HG02938 (cell line): ENCODE measurements at regions not wholly inside any gene's neighbourhood (a gene's known extent, or its start where the extent isn't known, plus 50 kb on each side); places are given as distances from the start of the nearest gene placed in this dataset.
A peak's percentile ranks its signal among the peaks of the same experiment; 100 is the strongest.

Experiments used
- ATAC-seq: cut with Tn5 transposase; IDR thresholded peaks from one replicate; pipeline ENCODE4 v1.9.1; 2021; ENCODE audit warnings: mild to moderate bottlenecking, moderate library complexity; ENCODE audit not compliant: unreplicated experiment

DNA sequence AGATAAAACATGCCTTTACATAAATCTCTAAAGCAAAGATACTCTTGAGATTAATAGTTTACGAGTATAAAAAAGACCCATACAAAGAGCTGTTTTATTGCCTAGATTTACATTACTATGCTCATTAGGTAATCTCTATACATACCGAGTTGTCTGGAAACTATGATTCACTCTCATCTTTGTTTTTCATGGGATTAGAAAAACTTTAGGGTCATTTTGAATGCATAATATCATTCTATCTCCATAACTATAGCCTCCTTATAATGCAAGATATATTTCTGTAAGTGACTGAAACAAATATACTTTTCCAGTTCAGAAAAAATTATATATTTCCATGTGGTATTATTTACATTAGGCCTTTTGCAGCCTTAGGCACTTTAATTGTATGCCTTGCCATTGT, 1088.7 kb upstream of the ARRDC3 start:
- ATAC-seq = no peak

DNA sequence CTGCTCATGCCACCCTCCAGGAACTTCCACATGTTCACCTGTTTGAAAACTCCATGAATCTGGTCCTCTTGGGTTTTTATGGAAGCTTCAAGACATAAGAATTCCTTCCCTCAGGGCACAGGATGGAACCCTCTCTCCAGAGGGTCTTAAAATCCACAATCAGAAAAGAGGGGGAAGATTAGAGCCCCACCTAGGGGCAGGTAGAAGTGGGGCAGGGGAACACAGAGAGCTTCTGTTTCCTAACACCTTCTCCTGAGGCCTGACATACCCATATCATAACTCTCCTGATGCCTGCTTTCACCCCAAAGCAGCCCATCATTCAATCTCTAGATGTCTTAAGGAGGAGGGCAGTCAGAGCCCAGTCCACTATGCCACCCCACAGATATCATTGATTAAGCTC, 1087.7 kb upstream of the ARRDC3 start:
- no peak for ATAC-seq

DNA sequence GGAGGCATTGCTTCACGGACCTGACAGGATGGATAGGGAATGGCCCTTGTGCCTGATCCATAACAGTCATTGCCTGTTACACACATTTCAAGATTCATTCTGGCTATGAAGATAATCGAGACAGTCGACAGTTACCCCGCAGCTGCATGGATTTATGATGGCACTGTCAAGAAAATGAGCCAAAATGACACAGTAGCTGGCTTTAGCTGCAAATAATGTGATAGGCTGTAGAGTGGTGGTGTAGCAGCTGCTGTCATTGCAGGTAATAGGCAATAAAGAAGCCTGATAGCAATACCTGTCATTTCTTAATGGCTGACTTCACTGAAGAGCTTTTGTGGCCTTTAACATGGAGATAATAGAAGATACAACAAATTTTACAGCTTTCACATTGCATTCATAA, 1085.2 kb upstream of the ARRDC3 start:
- ATAC-seq = no peak

DNA sequence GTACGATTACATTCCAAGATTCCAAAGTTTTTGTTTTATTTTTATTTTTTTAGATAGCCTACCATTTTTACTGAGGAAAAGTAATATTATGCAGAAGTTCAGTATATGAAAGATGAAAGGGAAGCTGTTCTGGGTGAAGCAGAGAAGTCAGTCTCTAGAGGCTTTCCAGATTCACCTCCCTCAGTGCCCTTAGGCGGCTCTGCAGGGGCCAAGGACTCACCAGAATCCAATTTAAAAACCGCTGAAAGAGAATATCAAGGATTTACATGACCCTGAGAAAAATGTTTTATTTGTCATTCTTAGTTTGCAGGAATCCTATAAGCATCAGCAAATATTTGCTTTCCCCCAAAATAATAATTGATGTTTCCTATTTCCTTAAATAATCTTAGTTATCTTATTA, 1084.6 kb upstream of the ARRDC3 start:
- no peak for ATAC-seq

DNA sequence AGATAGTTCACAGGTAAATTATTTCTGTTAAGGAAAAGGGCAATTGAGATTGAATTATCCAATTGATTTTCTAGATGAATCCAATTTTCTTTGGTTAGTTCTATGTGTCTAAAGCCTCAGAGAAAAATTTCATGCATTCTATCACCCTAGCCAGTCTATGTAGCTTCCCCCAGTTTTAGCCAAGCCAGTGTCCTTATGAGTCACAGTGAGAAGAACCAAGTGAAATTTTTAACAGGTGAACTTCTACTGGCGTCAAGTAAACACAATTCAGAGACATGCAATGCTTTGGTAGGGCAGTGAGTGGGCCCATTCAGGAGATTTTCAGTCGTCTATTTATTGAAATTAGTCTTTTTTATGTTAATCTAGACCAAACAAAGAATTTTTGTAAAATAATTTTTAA, 1077.4 kb upstream of the ARRDC3 start:
- ATAC-seq = no peak

DNA sequence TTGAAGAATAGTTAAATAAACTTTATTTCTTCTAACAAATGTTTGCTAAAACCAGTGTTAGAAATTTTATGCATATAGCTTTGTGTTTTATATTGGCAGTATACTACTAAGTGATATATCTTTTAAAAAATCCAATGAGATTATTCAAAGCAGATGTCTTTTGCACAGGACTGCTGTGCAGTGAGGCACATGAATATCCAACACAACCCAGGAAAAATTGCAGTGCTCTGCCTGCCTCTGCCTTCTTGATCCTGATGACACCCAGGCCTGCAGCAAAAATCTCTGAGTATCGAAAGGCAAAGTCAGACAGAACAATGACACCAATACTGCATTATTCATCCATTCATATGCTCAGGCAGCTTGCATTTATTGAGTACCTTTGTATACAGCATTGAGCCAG, 1076.5 kb upstream of the ARRDC3 start:
- no peak for ATAC-seq

DNA sequence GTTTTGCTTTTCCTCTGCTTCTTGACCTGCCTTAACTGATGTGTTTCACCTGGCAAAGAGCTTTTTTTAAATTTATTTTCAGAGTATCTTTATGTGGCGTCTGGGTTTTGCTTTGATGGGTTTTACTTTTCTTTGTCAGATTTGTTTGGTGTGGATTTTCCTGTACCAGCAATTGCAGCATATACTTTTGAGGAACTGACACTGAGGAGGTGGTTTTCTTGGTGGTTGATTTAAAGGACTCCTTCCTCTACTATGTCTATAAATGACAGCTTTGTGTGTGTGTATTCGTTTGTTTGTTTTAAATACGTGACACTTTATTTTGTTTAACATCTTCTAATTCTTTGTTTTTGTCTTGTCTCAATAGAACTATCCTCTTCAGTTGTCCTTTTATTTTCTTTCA, 1071.9 kb upstream of the ARRDC3 start:
- peak; percentile 99 for ATAC-seq

DNA sequence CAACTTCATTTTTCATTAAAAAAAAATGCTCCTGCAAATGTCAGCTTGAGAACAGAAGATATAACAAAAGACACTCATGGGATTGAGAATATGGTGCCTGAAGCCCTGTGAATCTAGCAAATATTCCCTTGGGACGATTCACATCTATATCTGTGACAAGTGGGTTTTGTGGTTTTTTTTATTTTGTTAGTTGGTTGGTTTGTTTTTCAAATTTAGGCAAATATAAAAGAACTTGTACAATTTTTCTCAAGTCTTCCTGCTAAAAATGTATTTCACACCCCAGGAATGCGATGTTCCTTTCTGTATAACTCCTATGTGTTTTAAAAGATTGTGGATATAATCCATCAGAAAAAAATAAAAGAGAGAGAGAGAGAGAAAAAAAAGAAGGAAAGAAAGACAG, 1061.8 kb upstream of the ARRDC3 start:
- ATAC-seq = no peak

DNA sequence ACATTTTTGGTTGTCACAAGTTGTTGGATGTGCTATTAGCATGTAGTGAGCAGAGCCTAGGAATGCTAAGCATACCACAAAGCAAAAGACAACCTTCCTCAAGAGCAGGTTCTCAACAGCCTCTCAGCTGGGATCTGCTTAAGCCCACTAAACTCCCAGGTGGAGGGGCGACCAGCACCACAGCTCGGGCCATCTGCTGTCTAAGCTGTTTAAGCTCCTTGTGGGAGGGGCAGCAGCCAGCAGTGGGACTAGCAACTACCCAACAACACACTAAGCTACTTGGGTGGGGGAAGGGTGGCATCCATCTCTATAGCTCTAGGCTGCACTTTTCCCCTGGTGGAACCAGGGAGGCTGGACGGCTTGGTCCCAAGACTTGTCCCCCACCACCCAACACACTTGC, 1052.7 kb upstream of the ARRDC3 start:
- ATAC-seq = no peak

DNA sequence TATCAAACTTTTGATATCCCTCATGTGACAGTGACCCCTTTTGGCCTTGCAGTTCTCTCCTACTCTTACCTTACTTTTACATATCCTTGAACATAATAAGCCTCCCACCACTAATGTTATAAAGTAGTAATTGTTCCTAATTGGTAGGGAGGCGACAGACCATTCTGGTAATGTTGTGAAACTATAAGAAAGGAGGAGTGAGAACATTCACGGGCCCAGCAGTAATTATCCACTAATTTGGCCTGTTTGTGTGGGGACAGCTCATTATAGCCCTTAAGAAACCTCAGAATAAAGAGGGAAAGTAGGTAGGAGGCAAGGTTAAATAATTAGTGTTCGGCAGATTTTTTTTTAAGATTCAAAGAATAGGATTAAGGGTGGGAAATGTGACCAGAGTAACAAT, 1046.5 kb upstream of the ARRDC3 start:
- ATAC-seq = no peak

DNA sequence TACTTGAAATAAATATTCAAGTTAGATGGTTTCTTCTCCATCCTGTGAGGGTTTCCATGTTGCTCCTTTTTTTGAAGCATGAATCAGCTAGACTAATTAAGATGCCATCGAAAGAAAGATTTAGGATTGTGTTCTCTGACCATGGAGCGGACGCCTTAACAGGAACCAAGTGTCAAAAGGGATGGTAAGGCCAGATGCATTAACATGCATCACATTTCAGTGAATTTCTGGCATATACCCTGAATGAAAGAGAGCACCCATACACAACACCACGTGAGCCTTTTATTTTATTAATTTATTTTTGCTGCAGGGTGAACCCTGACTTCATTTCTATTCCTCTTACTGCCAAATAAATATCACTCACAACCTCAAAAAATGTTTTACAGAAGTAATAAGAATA, 1045.3 kb upstream of the ARRDC3 start:
- no peak for ATAC-seq

DNA sequence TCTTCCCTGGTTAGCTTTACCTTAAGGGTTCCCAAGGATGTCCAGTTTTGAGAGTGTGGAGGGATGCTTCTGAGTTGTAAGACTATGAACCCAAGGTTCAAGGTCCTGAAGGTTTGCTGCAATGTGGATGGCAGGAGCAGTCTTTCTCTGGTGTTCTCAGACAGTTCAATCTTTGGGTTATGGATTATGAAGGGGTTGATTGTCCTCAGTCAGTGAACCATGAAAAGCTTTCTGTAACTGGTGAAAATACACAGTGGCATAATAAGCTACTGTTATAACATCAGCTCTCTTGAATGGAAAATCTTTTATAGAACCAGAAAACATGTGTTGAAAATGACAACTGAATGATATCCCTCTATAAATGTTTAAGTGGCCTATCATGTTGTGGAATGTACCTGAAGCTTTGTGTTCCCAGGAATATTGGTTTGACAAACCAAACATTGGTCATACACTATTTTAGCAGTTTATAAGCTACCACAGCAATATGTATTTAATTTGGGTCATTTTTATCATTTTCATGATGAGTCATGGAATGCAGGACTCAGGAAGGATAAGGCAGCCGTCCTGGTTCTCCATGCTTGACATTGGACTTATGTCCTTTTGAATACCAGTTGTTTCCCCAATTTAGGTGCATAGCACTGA, 1041.8 kb upstream of the ARRDC3 start:
- no peak for ATAC-seq

DNA sequence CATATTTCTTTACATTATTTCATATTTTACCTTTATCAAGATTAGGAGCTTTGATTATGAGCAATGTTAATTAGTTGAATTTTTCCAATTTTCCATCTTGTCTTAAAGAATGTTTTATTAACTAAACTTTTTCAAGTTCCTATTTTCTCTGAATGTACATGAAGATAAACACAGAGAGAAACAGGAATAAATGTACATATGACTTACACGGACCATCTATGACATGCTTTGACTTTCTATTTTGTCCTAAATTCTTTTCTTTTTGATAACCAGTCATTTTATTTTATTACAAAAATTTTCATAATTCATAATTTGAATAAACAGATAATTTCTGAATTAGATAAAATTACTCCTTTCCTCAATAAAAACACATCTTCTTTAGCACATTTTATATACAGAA, 1038.8 kb upstream of the ARRDC3 start:
- ATAC-seq = no peak

DNA sequence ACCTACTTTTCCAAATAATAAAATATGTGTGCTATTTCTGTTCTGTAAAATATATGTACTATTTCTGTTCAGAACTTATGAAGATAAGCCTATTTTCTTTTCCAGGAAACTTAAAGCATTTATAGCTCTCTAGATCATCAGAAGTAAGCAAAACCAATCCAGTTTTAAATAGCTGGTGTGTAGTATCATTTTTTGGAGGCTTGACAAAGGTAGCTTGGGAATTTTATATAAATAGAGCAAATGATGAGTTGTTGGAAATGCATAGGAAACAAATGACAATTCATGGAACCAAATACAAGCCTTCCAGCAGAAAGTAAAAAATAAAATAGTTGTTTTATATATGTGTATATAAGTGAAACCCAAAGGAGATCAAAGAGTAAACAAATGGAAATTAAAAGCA, 1038.1 kb upstream of the ARRDC3 start:
- no peak for ATAC-seq

DNA sequence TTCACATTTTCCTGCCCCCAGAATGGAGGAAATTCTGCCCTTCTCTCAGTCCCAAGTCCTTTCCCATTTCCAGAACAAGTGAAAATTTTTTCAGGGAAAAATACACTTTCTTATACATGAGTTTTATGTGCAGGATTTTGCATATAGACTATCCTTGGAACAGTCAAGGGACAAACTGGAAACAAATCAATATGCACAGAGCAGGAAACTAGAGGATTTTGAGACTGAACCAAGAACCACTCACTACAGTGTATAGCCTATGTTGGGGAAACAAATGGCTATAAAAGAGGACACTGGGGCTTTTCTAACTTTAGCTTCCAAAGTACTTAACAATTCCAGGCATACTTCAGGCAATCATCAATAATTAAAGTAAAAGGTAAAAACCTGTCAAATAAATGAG, 1036.1 kb upstream of the ARRDC3 start:
- ATAC-seq = no peak

DNA sequence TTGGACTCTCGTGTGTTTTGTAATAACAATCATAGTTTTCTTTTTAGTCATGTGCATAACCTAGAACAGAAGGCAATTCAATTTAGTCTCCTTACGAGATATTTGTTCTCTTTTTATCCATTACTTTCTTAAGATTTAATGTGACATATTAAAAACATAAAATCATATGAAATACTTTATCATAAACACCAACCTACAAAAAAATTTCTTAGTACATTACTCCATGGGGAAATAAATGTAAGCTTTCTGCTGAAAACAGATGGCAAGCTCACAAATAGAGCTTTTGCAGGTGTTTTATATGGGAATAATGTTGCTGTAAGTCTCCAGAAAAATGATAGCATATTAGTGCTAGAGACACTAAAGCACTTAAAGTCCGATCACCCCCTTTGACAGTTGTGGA, 1035.2 kb upstream of the ARRDC3 start:
- ATAC-seq = no peak

DNA sequence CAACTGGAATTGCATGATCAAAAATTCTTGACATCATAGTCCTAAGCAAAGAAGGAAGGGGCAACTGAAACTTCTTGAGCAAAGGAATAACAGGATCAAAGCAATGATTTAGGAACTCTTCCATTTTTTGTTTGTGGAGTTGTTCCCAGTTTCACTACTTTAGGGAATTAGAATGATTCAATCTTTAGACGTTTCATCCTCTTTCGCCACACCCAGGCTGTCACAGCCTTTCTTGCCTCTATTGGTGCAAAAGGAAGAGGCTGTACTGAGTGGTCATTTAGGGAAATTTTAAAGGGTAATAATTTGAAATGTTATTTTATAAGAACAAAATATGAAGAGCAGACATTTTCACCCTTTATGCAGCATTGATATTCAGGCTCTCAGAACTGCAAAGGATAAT, 1026.0 kb upstream of the ARRDC3 start:
- ATAC-seq = no peak

DNA sequence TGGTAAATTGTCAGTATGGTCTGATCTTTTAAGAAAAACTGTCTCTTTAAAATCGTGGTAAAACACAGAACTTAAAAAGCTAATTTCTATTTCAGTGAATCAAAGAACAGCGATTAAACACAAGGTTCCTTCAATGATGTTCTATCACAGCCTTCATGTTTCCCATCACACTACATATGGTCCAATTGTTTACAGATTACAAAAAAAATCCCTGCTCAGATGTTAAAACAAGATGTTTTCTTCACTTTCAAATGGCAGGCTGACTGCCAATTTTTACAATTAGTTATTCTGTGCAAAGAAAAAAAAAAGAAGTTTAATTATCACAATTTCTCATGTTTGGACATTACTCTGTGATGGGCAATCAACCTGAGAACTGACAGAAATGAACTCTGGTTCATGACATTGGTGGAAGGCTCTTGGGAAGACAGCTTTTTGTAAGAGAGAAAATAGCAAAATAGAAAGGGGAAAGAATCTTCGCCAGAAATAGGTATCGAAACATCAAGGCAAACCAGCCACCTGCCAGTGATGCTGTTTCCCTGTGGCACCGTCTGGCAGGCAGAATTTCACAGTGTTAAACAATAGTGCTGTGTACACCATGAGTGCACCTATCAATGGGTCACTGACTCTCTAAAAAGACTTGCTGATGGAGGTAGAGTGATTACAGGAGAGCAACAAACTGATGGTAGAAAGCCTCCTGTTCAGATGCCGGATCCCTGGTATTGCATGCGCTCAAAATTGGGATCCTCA, 1020.0 kb upstream of the ARRDC3 start:
- ATAC-seq = no peak

DNA sequence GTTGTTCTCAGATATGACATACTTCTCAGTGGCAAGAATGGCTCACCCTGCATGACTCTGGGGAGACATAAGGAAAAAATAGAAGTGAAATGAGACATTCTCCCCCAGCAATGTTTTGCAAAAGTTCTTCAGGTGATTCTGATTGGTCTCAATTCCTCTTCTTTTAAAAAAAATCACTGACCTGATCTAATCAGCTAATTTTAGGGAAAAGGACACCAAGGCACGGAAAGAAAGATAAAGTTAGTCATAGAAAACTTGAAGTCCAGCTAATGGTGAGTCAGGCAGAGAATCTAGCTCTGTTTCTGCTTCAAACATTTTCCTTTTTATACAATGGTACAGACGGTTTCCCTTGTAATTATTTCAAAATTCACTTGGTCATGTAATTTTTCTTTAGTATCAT, 1018.9 kb upstream of the ARRDC3 start:
- no peak for ATAC-seq

DNA sequence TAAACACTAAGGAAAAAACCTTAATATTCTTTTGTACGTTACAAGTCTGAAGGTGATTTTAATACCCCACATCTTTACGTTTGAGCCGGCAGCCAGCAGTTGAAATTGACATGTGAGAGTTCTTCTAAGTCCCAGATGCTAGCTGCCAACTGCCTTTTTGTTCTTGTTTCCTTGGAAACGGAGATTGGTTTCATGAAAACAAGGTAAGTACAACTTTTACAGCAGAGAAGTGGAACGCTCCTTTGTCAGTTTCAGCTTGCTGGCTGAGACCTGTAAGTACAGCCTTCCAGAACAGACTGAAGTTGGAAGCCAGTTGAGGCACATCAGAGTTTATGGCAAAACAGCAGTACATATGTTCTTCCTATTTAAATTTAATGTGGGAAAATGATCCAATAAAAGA, 1018.4 kb upstream of the ARRDC3 start:
- ATAC-seq = no peak

DNA sequence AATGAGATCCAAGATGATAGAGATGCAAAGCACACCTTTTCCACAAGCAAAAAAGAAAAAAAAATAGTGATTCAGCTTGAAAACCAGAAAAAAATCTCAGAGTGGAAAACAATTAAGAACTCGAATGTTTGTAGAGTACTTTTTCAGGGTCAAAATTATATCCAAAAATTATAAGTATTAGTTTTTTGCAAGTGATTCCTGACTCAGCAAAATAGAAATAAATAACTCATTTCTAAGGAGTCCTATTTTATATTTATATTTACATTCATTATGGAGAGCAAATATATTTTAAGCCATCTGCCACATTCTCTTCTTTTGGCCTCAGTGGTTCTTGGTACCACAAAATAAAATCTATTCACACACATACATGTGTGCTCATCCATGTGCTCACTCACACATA, 1011.8 kb upstream of the ARRDC3 start:
- ATAC-seq = no peak

DNA sequence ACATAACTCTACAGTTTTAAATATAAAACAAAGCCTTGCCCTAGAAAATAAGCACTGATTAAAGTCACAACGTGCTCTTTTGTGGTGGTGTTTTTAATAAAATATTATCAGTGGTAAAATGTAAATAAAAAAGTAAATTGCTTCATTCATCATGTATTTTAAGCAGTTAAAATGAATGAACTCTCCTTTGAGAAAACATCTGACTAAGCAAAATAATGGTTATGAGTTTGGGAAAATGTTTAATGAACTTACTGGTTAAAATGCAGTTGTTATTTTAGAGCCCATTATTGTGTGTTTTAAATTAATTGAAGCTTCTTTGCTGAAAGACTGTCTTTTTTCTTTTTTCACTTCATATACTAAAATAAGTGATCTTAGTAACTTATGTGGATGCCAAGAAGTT, 1007.5 kb upstream of the ARRDC3 start:
- ATAC-seq = no peak
